ENCODE measurements at regions not wholly inside any gene's neighbourhood (a gene's known extent, or its start where the extent isn't known, plus 50 kb on each side); places are given as distances from the start of the nearest gene placed in this dataset.
A peak's percentile ranks its signal among the peaks of the same experiment; 100 is the strongest.

- TF ChIP-seq, protein P1, sequence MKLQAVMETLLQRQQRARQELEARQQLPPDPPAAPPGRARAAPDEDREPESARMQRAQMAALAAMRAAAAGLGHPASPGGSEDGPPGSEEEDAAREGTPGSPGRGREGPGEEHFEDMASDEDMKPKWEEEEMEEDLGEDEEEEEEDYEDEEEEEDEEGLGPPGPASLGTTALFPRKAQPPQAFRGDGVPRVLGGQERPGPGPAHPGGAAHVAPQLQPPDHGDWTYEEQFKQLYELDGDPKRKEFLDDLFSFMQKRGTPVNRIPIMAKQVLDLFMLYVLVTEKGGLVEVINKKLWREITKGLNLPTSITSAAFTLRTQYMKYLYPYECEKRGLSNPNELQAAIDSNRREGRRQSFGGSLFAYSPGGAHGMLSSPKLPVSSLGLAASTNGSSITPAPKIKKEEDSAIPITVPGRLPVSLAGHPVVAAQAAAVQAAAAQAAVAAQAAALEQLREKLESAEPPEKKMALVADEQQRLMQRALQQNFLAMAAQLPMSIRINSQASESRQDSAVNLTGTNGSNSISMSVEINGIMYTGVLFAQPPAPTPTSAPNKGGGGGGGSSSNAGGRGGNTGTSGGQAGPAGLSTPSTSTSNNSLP (IDR thresholded peaks at IDR 0.05; ENCODE audit: low read depth, low read length) = 0 out of 2 replicates have a peak, but pooled peaks have one; percentile 21
- no peak for TF ChIP-seq NR2F1 (CRISPR knock-in tag; IDR thresholded peaks at IDR 0.05)
- TF ChIP-seq ZNF619 (CRISPR knock-in tag; IDR thresholded peaks at IDR 0.05) = no peak
- TF ChIP-seq, protein P2, sequence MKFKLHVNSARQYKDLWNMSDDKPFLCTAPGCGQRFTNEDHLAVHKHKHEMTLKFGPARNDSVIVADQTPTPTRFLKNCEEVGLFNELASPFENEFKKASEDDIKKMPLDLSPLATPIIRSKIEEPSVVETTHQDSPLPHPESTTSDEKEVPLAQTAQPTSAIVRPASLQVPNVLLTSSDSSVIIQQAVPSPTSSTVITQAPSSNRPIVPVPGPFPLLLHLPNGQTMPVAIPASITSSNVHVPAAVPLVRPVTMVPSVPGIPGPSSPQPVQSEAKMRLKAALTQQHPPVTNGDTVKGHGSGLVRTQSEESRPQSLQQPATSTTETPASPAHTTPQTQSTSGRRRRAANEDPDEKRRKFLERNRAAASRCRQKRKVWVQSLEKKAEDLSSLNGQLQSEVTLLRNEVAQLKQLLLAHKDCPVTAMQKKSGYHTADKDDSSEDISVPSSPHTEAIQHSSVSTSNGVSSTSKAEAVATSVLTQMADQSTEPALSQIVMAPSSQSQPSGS (CRISPR knock-in tag; IDR thresholded peaks at IDR 0.05) = peak; percentile 69; the same call in 1 of the 2 replicates
- no peak for TF ChIP-seq MLLT10 (CRISPR knock-in tag; IDR thresholded peaks at IDR 0.05)
- no peak for TF ChIP-seq ZNF567 (CRISPR knock-in tag; IDR thresholded peaks at IDR 0.05; ENCODE audit: borderline replicate concordance)
- TF ChIP-seq BHLHE40 (IDR thresholded peaks at IDR 0.05; ENCODE audit: low read length) = no peak
- TF ChIP-seq ARNT (IDR thresholded peaks at IDR 0.05) = no peak
- no peak for TF ChIP-seq ATF1 (CRISPR knock-in tag; IDR thresholded peaks at IDR 0.05)
- no peak for TF ChIP-seq IRF2 (CRISPR knock-in tag; IDR thresholded peaks at IDR 0.05)
- no peak for TF ChIP-seq TOE1 (CRISPR knock-in tag; IDR thresholded peaks at IDR 0.05)
- TF ChIP-seq, protein P3, sequence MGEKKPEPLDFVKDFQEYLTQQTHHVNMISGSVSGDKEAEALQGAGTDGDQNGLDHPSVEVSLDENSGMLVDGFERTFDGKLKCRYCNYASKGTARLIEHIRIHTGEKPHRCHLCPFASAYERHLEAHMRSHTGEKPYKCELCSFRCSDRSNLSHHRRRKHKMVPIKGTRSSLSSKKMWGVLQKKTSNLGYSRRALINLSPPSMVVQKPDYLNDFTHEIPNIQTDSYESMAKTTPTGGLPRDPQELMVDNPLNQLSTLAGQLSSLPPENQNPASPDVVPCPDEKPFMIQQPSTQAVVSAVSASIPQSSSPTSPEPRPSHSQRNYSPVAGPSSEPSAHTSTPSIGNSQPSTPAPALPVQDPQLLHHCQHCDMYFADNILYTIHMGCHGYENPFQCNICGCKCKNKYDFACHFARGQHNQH (CRISPR knock-in tag; IDR thresholded peaks at IDR 0.05) = peak; percentile 36; the same call in 1 of the 2 replicates
- no peak for TF ChIP-seq MXD1 (CRISPR knock-in tag; IDR thresholded peaks at IDR 0.05)
- TF ChIP-seq, protein P4, sequence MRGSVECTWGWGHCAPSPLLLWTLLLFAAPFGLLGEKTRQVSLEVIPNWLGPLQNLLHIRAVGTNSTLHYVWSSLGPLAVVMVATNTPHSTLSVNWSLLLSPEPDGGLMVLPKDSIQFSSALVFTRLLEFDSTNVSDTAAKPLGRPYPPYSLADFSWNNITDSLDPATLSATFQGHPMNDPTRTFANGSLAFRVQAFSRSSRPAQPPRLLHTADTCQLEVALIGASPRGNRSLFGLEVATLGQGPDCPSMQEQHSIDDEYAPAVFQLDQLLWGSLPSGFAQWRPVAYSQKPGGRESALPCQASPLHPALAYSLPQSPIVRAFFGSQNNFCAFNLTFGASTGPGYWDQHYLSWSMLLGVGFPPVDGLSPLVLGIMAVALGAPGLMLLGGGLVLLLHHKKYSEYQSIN (CRISPR knock-in tag; IDR thresholded peaks at IDR 0.05; ENCODE audit: borderline replicate concordance) = no peak
- TF ChIP-seq ZNF292 (CRISPR knock-in tag; IDR thresholded peaks at IDR 0.05; ENCODE audit: borderline replicate concordance, low read depth) = 0 out of 2 replicates have a peak, but pooled peaks have one; percentile 31
- TF ChIP-seq CCAR2 (optimal IDR thresholded peaks at IDR 0.05; ENCODE audit: low read depth, low read length) = no peak
- TF ChIP-seq U2AF1 (optimal IDR thresholded peaks at IDR 0.05; ENCODE audit: low read depth, low read length) = no peak
- TF ChIP-seq ZNF253 (CRISPR knock-in tag; IDR thresholded peaks at IDR 0.05; ENCODE audit: borderline replicate concordance) = no peak
- peak; percentile 89 for TF ChIP-seq SIX1 (CRISPR knock-in tag; IDR thresholded peaks at IDR 0.05; ENCODE audit: borderline replicate concordance)
- no peak for TF ChIP-seq TERF1 (CRISPR knock-in tag; IDR thresholded peaks at IDR 0.05)
- no peak for TF ChIP-seq PCBP2 (optimal IDR thresholded peaks at IDR 0.05; ENCODE audit: low read depth, low read length, poor library complexity, severe bottlenecking)
- TF ChIP-seq RNF2 (conservative IDR thresholded peaks at IDR 0.05; ENCODE audit: low read depth) = no peak
Observed at GRCh38 chr11:13135385-13136271, 126.5 kb downstream of the RASSF10 start (continued).

Measured in HepG2 (cell line).